ENCODE measurements at regions not wholly inside any gene's neighbourhood (a gene's known extent, or its start where the extent isn't known, plus 50 kb on each side); places are given as distances from the start of the nearest gene placed in this dataset.

DNA sequence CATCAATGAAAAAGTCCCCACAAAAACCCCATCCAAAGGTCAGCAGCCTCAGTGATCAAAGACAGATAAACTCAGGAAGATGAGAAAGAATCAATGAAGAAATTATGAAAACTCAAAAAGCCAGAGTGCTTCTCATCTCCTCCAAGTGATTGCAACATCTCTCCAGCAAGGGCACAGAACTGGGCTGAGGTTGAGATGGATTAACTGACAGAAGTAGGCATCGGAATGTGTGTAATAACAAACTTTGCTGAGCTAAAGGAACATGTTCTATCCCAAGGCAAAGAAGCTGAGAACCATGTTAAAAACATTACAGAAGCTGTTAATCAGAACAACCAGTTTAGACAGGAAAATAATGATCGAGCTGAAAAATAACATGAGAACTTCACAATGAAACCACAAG, 442.8 kb upstream of the SYT4 start (continued):
- TF ChIP-seq, protein P1, sequence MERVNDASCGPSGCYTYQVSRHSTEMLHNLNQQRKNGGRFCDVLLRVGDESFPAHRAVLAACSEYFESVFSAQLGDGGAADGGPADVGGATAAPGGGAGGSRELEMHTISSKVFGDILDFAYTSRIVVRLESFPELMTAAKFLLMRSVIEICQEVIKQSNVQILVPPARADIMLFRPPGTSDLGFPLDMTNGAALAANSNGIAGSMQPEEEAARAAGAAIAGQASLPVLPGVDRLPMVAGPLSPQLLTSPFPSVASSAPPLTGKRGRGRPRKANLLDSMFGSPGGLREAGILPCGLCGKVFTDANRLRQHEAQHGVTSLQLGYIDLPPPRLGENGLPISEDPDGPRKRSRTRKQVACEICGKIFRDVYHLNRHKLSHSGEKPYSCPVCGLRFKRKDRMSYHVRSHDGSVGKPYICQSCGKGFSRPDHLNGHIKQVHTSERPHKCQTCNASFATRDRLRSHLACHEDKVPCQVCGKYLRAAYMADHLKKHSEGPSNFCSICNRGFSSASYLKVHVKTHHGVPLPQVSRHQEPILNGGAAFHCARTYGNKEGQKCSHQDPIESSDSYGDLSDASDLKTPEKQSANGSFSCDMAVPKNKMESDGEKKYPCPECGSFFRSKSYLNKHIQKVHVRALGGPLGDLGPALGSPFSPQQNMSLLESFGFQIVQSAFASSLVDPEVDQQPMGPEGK (tag by site-specific recombination; IDR thresholded peaks at IDR 0.05), result no peak
- TF ChIP-seq ZNF174 (tag by site-specific recombination; IDR thresholded peaks at IDR 0.05) (no peak), BCL11A (tag by site-specific recombination; IDR thresholded peaks at IDR 0.05; ENCODE audit: low read depth) (no peak), ZNF514 (tag by site-specific recombination; IDR thresholded peaks at IDR 0.05) (no peak), ZNF391 (tag by site-specific recombination; IDR thresholded peaks at IDR 0.05; ENCODE audit: borderline replicate concordance, low read depth) (no peak), ZNF202 (tag by site-specific recombination; IDR thresholded peaks at IDR 0.05; ENCODE audit: borderline replicate concordance) (no peak), OSR2 (tag by site-specific recombination; IDR thresholded peaks at IDR 0.05) (no peak), ZNF311 (tag by site-specific recombination; IDR thresholded peaks at IDR 0.05; ENCODE audit: borderline replicate concordance) (no peak)

DNA sequence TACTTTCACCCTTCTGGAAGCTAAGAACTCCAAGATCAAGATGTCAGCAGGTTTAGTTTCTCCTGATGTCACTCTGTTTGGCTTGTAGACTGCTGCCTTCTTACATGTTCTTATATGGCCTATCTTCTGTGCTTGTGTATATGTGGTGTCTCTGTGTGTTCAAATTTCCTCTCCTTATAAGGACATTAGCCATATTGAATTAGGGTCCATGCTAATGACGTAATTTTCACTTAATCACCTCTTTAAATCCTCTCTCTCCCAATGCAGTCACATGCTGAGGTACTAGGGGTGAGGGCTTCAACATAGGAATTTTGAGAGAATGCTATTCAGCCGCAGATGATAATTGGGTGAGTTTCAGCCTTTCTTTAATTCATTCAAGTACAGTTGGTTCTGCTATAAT, 458.3 kb upstream of the SYT4 start:
- ChIA-PET POLR2A (no interaction called here), CTCF (interaction anchor here (0.6 to 1.5 kb wide), 2 partner anchors 9 to 10 kb away, joined by 3 read pairs; no protein-coding TSS in a partner anchor)
- Histone ChIP-seq H3K27ac (ENCODE audit: extremely low read depth, low read depth, low read length) (no peak overlapping the region), H3K4me3 (ENCODE audit: low read depth, low read length) (no peak overlapping the region), H3K9me3 (ENCODE audit: control insufficient read depth, insufficient read depth, low read depth, low read length) (no peaks in the 10 kb centered on the region), H3K4me1 (ENCODE audit: control insufficient read depth, insufficient read depth, low read length) (no peaks in the 10 kb centered on the region), H3K36me3 (ENCODE audit: control insufficient read depth in 2 of 2, insufficient read depth in 1 of 2, low read length in 2 of 2) (no peaks in the 10 kb centered on the region)
- TF ChIP-seq, protein P2, sequence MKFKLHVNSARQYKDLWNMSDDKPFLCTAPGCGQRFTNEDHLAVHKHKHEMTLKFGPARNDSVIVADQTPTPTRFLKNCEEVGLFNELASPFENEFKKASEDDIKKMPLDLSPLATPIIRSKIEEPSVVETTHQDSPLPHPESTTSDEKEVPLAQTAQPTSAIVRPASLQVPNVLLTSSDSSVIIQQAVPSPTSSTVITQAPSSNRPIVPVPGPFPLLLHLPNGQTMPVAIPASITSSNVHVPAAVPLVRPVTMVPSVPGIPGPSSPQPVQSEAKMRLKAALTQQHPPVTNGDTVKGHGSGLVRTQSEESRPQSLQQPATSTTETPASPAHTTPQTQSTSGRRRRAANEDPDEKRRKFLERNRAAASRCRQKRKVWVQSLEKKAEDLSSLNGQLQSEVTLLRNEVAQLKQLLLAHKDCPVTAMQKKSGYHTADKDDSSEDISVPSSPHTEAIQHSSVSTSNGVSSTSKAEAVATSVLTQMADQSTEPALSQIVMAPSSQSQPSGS (tag by site-specific recombination; IDR thresholded peaks at IDR 0.05; ENCODE audit: low read depth), result peak; percentile 47; the same call in 1 of the 2 replicates
- TF ChIP-seq KLF9 (tag by site-specific recombination; IDR thresholded peaks at IDR 0.05; ENCODE audit: low read depth), result no peak
- TF ChIP-seq, protein P3, sequence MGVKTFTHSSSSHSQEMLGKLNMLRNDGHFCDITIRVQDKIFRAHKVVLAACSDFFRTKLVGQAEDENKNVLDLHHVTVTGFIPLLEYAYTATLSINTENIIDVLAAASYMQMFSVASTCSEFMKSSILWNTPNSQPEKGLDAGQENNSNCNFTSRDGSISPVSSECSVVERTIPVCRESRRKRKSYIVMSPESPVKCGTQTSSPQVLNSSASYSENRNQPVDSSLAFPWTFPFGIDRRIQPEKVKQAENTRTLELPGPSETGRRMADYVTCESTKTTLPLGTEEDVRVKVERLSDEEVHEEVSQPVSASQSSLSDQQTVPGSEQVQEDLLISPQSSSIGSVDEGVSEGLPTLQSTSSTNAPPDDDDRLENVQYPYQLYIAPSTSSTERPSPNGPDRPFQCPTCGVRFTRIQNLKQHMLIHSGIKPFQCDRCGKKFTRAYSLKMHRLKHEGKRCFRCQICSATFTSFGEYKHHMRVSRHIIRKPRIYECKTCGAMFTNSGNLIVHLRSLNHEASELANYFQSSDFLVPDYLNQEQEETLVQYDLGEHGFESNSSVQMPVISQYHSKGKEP (tag by site-specific recombination; IDR thresholded peaks at IDR 0.05), result no peak

DNA sequence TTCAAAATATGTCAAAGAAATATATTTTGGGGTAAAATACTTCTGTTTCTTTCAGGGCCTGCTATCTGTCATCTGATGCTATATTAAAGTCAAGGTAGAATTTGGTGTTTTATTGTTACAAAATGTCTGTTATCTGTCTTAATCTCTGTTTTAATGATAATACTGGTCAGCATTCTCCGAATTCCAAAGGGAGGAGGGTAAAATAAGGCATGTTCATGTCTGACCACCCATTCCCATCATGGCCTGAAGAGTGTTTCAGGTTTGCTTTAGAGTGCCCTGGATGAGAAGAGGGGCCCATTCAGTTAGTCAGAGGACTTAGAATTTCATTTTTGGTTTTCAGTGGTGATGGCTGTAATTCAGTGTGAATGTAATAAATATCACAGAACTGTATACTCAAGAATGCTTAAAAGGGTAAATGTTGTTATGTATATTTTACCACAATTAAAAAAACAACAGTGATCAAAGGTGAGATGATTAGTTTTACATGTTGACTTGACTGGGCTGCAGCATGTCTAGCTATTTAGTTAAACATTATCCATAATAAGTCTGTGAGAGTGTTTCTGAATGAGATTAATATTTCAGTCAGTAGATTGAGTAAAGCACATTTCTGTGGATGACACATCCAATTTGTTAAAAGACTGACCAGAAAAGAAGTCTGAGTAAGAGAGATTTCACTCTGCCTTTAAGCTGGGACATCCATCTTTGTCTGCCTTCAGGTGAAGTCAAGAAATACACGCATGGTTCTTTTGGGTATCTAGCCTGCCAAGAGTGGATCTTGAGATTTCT, 467.9 kb upstream of the SYT4 start:
- Histone ChIP-seq H3K4me1 (ENCODE audit: control insufficient read depth, insufficient read depth, low read length) (no peaks in the 10 kb centered on the region), H3K27ac (ENCODE audit: extremely low read depth, low read depth, low read length) (no peak overlapping the region), H3K9me3 (ENCODE audit: control insufficient read depth, insufficient read depth, low read depth, low read length) (no peaks in the 10 kb centered on the region), H3K4me3 (ENCODE audit: low read depth, low read length) (no peak overlapping the region), H3K36me3 (ENCODE audit: control insufficient read depth in 2 of 2, insufficient read depth in 1 of 2, low read length in 2 of 2) (no peaks in the 10 kb centered on the region)
- CTCF ChIA-PET, result interaction anchor here (1.3 kb wide), 1 partner anchor 10 kb away, joined by 3 read pairs; no protein-coding TSS in a partner anchor
- POLR2A ChIA-PET, result no interaction called here
- TF ChIP-seq ZNF843 (tag by site-specific recombination; IDR thresholded peaks at IDR 0.05) (no peak), ZNF658 (tag by site-specific recombination; IDR thresholded peaks at IDR 0.05) (no peak), HOXA7 (CRISPR knock-in tag; IDR thresholded peaks at IDR 0.05; ENCODE audit: borderline replicate concordance) (no peak), ZNF624 (tag by site-specific recombination; IDR thresholded peaks at IDR 0.05) (no peak), ZNF768 (tag by site-specific recombination; IDR thresholded peaks at IDR 0.05) (no peak), ZNF677 (tag by site-specific recombination; IDR thresholded peaks at IDR 0.05) (no peak), GLIS2 (tag by site-specific recombination; IDR thresholded peaks at IDR 0.05) (no peak), SCRT1 (tag by site-specific recombination; IDR thresholded peaks at IDR 0.05; ENCODE audit: borderline replicate concordance) (no peak), EGR2 (tag by site-specific recombination; IDR thresholded peaks at IDR 0.05; ENCODE audit: low read depth) (no peak), ZNF10 (tag by site-specific recombination; IDR thresholded peaks at IDR 0.05) (no peak), SP7 (tag by site-specific recombination; IDR thresholded peaks at IDR 0.05) (no peak), KLF8 (tag by site-specific recombination; IDR thresholded peaks at IDR 0.05) (no peak), ZNF510 (tag by site-specific recombination; IDR thresholded peaks at IDR 0.05; ENCODE audit: insufficient replicate concordance) (no peak)
- TF ChIP-seq, protein P4, sequence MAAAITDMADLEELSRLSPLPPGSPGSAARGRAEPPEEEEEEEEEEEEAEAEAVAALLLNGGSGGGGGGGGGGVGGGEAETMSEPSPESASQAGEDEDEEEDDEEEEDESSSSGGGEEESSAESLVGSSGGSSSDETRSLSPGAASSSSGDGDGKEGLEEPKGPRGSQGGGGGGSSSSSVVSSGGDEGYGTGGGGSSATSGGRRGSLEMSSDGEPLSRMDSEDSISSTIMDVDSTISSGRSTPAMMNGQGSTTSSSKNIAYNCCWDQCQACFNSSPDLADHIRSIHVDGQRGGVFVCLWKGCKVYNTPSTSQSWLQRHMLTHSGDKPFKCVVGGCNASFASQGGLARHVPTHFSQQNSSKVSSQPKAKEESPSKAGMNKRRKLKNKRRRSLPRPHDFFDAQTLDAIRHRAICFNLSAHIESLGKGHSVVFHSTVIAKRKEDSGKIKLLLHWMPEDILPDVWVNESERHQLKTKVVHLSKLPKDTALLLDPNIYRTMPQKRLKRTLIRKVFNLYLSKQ (tag by site-specific recombination; IDR thresholded peaks at IDR 0.05; ENCODE audit: borderline replicate concordance), result no peak
- TF ChIP-seq, protein P5, sequence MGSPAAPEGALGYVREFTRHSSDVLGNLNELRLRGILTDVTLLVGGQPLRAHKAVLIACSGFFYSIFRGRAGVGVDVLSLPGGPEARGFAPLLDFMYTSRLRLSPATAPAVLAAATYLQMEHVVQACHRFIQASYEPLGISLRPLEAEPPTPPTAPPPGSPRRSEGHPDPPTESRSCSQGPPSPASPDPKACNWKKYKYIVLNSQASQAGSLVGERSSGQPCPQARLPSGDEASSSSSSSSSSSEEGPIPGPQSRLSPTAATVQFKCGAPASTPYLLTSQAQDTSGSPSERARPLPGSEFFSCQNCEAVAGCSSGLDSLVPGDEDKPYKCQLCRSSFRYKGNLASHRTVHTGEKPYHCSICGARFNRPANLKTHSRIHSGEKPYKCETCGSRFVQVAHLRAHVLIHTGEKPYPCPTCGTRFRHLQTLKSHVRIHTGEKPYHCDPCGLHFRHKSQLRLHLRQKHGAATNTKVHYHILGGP (tag by site-specific recombination; IDR thresholded peaks at IDR 0.05), result no peak

Measured in HEK293 (cell line).